GM23338 (cell line): ENCODE measurements at regions not wholly inside any gene's neighbourhood (a gene's known extent, or its start where the extent isn't known, plus 50 kb on each side); places are given as distances from the start of the nearest gene placed in this dataset.

Experiments used
- ATAC-seq: fragments of 200-7000 bp; cut with Tn5 transposase; 3 replicates; pipeline ENCODE4 v1.9.1; 2020
- DNase-seq: peaks from one replicate; pipeline ENCODE4 v3.0.0-alpha.2; 2015; ENCODE audit warnings: low spot score
- H2AFZ ChIP-seq: fragments of 200-600 bp; sonication (generic); 2 replicates; pipeline ENCODE4 v1.8.0; 2016; ENCODE audit warnings: antibody characterized with exemption, mild to moderate bottlenecking, moderate library complexity
- H3F3A ChIP-seq: fragments of 200-600 bp; sonication (generic); replicated peaks from 2 replicates; pipeline ENCODE4 v1.8.0; 2017; ENCODE audit warnings: antibody characterized with exemption, mixed run types, low read depth
- H3K27ac ChIP-seq: fragments of 200-600 bp; sonication (generic); 2 replicates; pipeline ENCODE4 v1.6.1; 2016; ENCODE audit warnings: low read depth
- H3K27me3 ChIP-seq: fragments of 200-600 bp; sonication (generic); 2 replicates; pipeline ENCODE4 v1.8.0; 2016; ENCODE audit warnings: mild to moderate bottlenecking, mixed run types, moderate library complexity; ENCODE audit not compliant: insufficient read depth
- H3K36me3 ChIP-seq: fragments of 200-600 bp; sonication (generic); 2 replicates; pipeline ENCODE4 v1.8.0; 2016; ENCODE audit warnings: mild to moderate bottlenecking; ENCODE audit not compliant: insufficient read depth
- H3K4me1 ChIP-seq: fragments of 200-600 bp; sonication (generic); 2 replicates; pipeline ENCODE4 v1.8.0; 2016; ENCODE audit warnings: mild to moderate bottlenecking, moderate library complexity; ENCODE audit not compliant: insufficient read depth
- H3K4me2 ChIP-seq: fragments of 200-600 bp; sonication (generic); 2 replicates; pipeline ENCODE4 v1.7.1; 2017; ENCODE audit warnings: mixed run types
- H3K4me3 ChIP-seq: fragments of 200-600 bp; sonication (generic); 2 replicates; pipeline ENCODE4 v1.6.1; 2016; ENCODE audit warnings: mixed run types
- H3K79me2 ChIP-seq: fragments of 200-600 bp; sonication (generic); replicated peaks from 2 replicates; pipeline ENCODE4 v1.8.0; 2017; ENCODE audit warnings: mild to moderate bottlenecking; ENCODE audit not compliant: insufficient read depth
- H3K9me2 ChIP-seq: fragments of 200-600 bp; sonication (generic); 2 replicates; pipeline ENCODE4 v1.8.0; 2017; ENCODE audit not compliant: insufficient read depth
- H4K20me1 ChIP-seq: fragments of 200-600 bp; sonication (generic); replicated peaks from 2 replicates; pipeline ENCODE4 v1.8.0; 2017; ENCODE audit warnings: mild to moderate bottlenecking; ENCODE audit not compliant: insufficient read depth
- H3K27ac Mint-ChIP-seq: 2 replicates; pipeline ENCODE4 v1.8.0; 2020; ENCODE audit warnings: inconsistent platforms, mild to moderate bottlenecking, moderate library complexity, mixed read lengths
- H3K27me3 Mint-ChIP-seq: 3 replicates; pipeline ENCODE4 v1.8.0; 2022; ENCODE audit warnings: low read depth, mild to moderate bottlenecking, moderate library complexity, mixed read lengths, inconsistent platforms; ENCODE audit not compliant: insufficient read depth, poor library complexity
- H3K36me3 Mint-ChIP-seq: 3 replicates; pipeline ENCODE4 v1.8.0; 2021; ENCODE audit warnings: low read depth, mild to moderate bottlenecking, inconsistent platforms, moderate library complexity, mixed read lengths
- H3K4me1 Mint-ChIP-seq: 3 replicates; pipeline ENCODE4 v1.8.0; 2020; ENCODE audit warnings: mild to moderate bottlenecking, inconsistent platforms, mixed read lengths
- H3K4me3 Mint-ChIP-seq: 3 replicates; pipeline ENCODE4 v1.8.0; 2021; ENCODE audit warnings: moderate library complexity, mild to moderate bottlenecking, inconsistent platforms, mixed read lengths
- H3K9me3 Mint-ChIP-seq: 3 replicates; pipeline ENCODE4 v1.8.0; 2020; ENCODE audit warnings: moderate library complexity, mild to moderate bottlenecking, inconsistent platforms, mixed read lengths
- CREB1 ChIP-seq: fragments of 250-450 bp; sonication (Bioruptor Pico); IDR thresholded peaks from 2 replicates; pipeline ENCODE4 v1.5.0; 2020; ENCODE audit warnings: low read depth, mild to moderate bottlenecking, moderate library complexity
- CTCF ChIP-seq, 2 experiments: fragments of 200-600 bp in 1 of 2; sonication (generic) in 1 of 2; conservative IDR thresholded peaks; 2 replicates each; pipeline versions ENCODE4 v1.5.1 to v1.6.1; 2016 to 2017; ENCODE audit warnings: antibody characterized with exemption in 2 of 2, low read depth in 2 of 2, mild to moderate bottlenecking in 2 of 2, moderate library complexity in 1 of 2
- ETS1 ChIP-seq: IDR thresholded peaks from 2 replicates; pipeline ENCODE4 v1.6.1; 2016; ENCODE audit warnings: antibody characterized with exemption
- EZH2 ChIP-seq: fragments of 200-600 bp; sonication (generic); IDR thresholded peaks from one replicate; pipeline ENCODE4 v1.8.0; 2017; ENCODE audit warnings: antibody characterized with exemption, mild to moderate bottlenecking, low read depth; ENCODE audit not compliant: unreplicated experiment
- EZH2phosphoT487 ChIP-seq: fragments of 200-600 bp; sonication (generic); IDR thresholded peaks from one replicate; pipeline ENCODE4 v1.8.1; 2018; ENCODE audit warnings: antibody characterized with exemption; ENCODE audit not compliant: unreplicated experiment
- JUNB ChIP-seq: IDR thresholded peaks from one replicate; pipeline ENCODE4 v1.6.1; 2016; ENCODE audit warnings: antibody characterized with exemption; ENCODE audit not compliant: unreplicated experiment
- NANOG ChIP-seq: IDR thresholded peaks from 2 replicates; pipeline ENCODE4 v1.6.1; 2016; ENCODE audit warnings: antibody characterized with exemption, borderline replicate concordance
- POLR2AphosphoS5 ChIP-seq: IDR thresholded peaks from 2 replicates; pipeline ENCODE4 v1.6.1; 2016; ENCODE audit warnings: antibody characterized with exemption, low read depth
- REST ChIP-seq: IDR thresholded peaks from one replicate; pipeline ENCODE4 v1.6.1; 2018; ENCODE audit warnings: antibody characterized with exemption; ENCODE audit not compliant: unreplicated experiment
- STAT1 ChIP-seq: IDR thresholded peaks from one replicate; pipeline ENCODE4 v1.6.1; 2016; ENCODE audit warnings: antibody characterized with exemption; ENCODE audit not compliant: unreplicated experiment
- ZNF114 ChIP-seq: fragments of 250-450 bp; sonication (Bioruptor Pico); IDR thresholded peaks from 2 replicates; pipeline ENCODE4 v1.5.0; 2020; ENCODE audit warnings: mild to moderate bottlenecking, moderate library complexity
- ZNF331 ChIP-seq: fragments of 250-450 bp; sonication (Bioruptor Pico); IDR thresholded peaks from 2 replicates; pipeline ENCODE4 v1.5.0; 2020; ENCODE audit warnings: low read depth, mild to moderate bottlenecking, moderate library complexity
- ZNF462 ChIP-seq: fragments of 250-450 bp; sonication (Bioruptor Pico); IDR thresholded peaks from 2 replicates; pipeline ENCODE4 v1.5.0; 2020; ENCODE audit warnings: mild to moderate bottlenecking, moderate library complexity

GRCh38 chr5:6889030-6889429 lies 175.8 kb downstream of the TENT4A start:
- ATAC-seq (no peak), DNase-seq (no peak)
- no peak overlapping the region for H3K27ac ChIP-seq
- H3K9me3 Mint-ChIP-seq: peaks cover 37% of the 10 kb centered on the region
- peaks cover 7% of the 10 kb centered on the region; the same call in 2 of the 3 replicates for H3K36me3 Mint-ChIP-seq
- H3K27me3 ChIP-seq: no peaks in the 10 kb centered on the region
- TF ChIP-seq ZNF331 (CRISPR knock-in tag) (no peak), CREB1 (no peak), NANOG (no peak), ZNF114 (CRISPR knock-in tag) (no peak), CTCF (conservative IDR thresholded peaks at IDR 0.05; ENCODE audit: low read depth in 2 of 2) (no peak), EZH2 (no peak), EZH2phosphoT487 (no peak), ZNF462 (CRISPR knock-in tag) (no peak), POLR2AphosphoS5 (no peak), STAT1 (no peak), JUNB (no peak), ETS1 (no peak), REST (no peak)
- no peaks in the 10 kb centered on the region for H3K79me2 ChIP-seq
- no peaks in the 10 kb centered on the region for H3K4me1 ChIP-seq
- H3K27ac Mint-ChIP-seq: no peak overlapping the region
- no peaks in the 10 kb centered on the region for H3F3A ChIP-seq
- H4K20me1 ChIP-seq: no peaks in the 10 kb centered on the region
- no peak overlapping the region for H3K4me2 ChIP-seq
- H3K4me3 ChIP-seq: no peak overlapping the region
- peaks cover 8% of the 10 kb centered on the region; the same call in 1 of the 2 replicates for H3K9me2 ChIP-seq
- H3K4me3 Mint-ChIP-seq: no peak overlapping the region
- no peak overlapping the region for H2AFZ ChIP-seq
- no peaks in the 10 kb centered on the region for H3K4me1 Mint-ChIP-seq
- H3K27me3 Mint-ChIP-seq: peaks cover 2% of the 10 kb centered on the region
- no peaks in the 10 kb centered on the region; the same call in 1 of the 2 replicates for H3K36me3 ChIP-seq
